Stimulated activated naive CD8-positive, alpha-beta T cell treated with anti-CD3 and anti-CD28 coated beads, Interleukin-15, Interleukin-2, amounts not matched to agents 100 ng/mL and 50 ng/mL, for 24 hours (primary cell): ENCODE measurements at regions not wholly inside any gene's neighbourhood (a gene's known extent, or its start where the extent isn't known, plus 50 kb on each side); places are given as distances from the start of the nearest gene placed in this dataset.

ENCODE experiments used
- H3K27ac Mint-ChIP-seq: one replicate; pipeline ENCODE4 v1.8.0; 2021; ENCODE audit warnings: mild to moderate bottlenecking, mixed read lengths
- H3K27me3 Mint-ChIP-seq: one replicate; pipeline ENCODE4 v1.8.0; 2021; ENCODE audit warnings: mixed read lengths
- H3K36me3 Mint-ChIP-seq: one replicate; pipeline ENCODE4 v1.8.0; 2021; ENCODE audit warnings: low read depth, mixed read lengths
- H3K4me1 Mint-ChIP-seq: one replicate; pipeline ENCODE4 v1.8.0; 2021; ENCODE audit warnings: low read depth, mixed read lengths
- H3K4me3 Mint-ChIP-seq: one replicate; pipeline ENCODE4 v1.8.0; 2021; ENCODE audit warnings: mild to moderate bottlenecking, mixed read lengths
- H3K9me3 Mint-ChIP-seq: one replicate; pipeline ENCODE4 v1.8.0; 2021; ENCODE audit warnings: mixed read lengths

DNA sequence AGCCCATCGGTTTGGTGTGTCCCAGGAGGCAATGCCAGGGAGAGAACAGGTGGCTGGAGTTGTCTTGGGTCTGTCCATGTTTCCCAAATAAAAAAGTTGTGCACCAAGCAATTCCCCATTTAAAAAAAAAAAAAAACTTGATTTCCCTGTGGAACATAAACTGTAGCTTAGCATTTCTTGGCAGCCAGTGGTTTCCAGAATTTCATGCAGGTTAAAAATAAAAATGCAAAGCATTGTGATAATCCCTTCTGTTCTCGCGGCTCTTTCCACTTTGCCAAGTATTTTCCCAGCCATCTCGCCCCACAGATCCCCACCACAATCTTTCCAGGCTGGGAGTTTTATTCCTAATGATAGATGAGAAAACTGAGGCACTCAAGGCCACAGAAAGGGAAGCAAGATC, 51.4 kb upstream of the MSX1 start:
- Mint-ChIP-seq H3K36me3 (no peaks in the 10 kb centered on the region), H3K9me3 (peaks cover 10% of the 10 kb centered on the region), H3K27me3 (peaks cover 12% of the 10 kb centered on the region), H3K27ac (no peak overlapping the region), H3K4me3 (no peak overlapping the region), H3K4me1 (no peaks in the 10 kb centered on the region)

DNA sequence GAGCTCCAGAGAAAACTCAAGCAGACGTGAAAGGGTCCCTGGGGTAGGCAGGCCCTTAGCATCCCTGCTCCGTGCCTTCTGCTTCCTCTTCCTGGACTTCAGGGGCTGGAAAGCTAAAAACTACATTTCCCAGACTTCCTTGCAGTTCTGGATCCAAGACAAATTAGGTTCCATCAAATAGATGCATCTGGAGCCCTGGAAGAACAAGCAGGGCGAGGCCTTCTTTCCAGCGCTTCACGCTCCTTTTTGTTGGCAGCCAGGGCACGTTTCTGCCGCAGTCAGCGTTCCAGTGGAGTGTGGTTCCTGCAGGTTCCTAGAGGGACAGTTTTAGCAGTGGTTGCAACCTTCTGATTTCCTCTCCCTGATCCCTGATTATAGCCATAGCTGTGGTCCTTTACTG, 53.6 kb upstream of the MSX1 start:
- H3K36me3 Mint-ChIP-seq: no peaks in the 10 kb centered on the region
- H3K9me3 Mint-ChIP-seq: peaks cover 9% of the 10 kb centered on the region
- no peak overlapping the region for H3K27ac Mint-ChIP-seq
- H3K4me3 Mint-ChIP-seq: no peak overlapping the region
- H3K4me1 Mint-ChIP-seq: no peaks in the 10 kb centered on the region
- no peaks in the 10 kb centered on the region for H3K27me3 Mint-ChIP-seq

DNA sequence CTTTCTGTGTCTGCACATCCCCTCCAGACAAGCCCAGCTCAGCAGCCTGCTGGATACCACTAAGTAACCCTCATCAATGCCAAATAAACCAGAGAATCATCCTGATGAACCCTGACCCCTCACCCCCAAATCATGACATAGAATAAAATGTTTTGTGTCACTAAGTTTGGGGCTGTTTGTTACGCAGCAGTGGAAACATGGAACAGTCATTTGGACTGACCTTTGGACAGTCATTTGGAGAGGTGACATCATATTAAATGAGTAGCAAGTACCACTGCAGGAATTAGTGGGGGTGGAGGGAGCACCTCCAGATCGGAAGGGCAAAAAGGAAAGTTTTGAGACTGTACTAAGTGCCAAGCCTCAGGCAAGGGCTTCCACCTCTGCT, 55.6 kb upstream of the MSX1 start:
- Mint-ChIP-seq H3K27me3 (no peaks in the 10 kb centered on the region), H3K36me3 (no peaks in the 10 kb centered on the region), H3K4me1 (no peaks in the 10 kb centered on the region), H3K27ac (no peak overlapping the region), H3K9me3 (peaks cover 9% of the 10 kb centered on the region), H3K4me3 (no peak overlapping the region)

DNA sequence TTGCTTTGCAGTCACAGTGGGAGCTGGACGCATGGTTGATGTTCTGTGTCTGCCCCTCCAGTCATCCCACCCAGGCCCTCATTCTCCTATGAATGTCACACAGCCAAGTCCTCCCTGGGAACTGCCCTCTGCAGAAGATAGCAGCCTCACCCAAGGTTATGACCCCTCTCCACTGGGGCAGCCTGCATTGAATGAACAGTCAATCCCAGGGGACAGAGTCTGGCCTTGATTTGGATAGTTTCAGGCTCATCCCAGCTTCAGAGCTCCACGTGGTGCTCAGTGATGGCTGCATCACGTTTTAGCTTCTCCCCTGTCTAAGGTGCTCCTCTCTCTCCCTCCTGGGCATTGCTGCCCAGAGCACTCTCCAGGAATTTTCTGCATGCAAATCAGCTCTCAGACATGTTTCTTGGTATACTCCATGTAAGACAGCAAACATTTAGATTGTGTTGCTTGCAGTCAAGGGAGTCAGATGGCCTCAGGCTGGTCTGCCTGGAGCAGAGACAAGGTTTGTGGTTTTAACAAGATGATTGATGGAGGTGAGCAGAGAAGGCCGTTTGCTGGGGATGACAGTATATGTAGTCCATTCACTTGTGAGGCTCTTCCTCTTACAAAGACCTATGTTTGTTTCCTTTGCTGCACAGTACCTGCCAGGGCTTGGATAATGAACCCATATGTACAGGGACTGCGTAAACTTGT, 56.1 kb upstream of the MSX1 start:
- no peaks in the 10 kb centered on the region for H3K27me3 Mint-ChIP-seq
- H3K36me3 Mint-ChIP-seq: no peaks in the 10 kb centered on the region
- no peaks in the 10 kb centered on the region for H3K4me1 Mint-ChIP-seq
- H3K27ac Mint-ChIP-seq: no peak overlapping the region
- H3K9me3 Mint-ChIP-seq: peaks cover 8% of the 10 kb centered on the region
- no peak overlapping the region for H3K4me3 Mint-ChIP-seq

DNA sequence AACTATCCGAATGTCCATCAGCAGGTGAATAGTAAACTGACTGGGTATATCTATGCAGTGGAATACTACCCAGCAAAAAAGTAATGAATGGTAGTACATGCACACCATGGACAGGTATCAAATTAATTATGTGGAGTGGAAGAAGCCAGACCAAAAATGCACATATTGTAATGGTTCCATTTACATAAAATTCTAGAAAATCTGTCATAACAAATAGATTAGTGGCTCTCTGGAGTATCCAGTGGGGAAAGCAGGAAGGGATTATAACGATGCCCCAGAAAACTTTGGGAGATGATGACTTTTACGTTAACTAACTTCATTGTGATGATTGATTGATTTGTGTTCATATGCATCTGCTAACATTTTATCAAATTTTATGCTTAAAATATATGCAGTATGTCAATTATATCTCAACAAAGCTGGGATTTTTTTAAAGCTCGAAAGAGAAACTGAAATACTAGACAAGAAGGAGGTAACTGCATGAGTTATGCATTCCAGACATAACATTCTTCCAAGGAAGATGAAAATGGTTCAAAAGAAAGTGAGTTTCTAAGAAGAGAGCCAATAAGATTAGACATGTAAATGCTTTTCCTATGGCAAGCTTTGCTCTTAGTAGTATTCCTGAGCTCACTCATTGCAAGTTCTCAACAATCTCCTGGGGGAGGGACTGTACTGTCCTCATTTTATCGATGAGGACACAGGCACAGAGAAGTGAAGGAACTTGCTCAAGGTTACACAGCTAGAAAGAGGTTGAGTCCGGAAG, 58.6 kb upstream of the MSX1 start:
- H3K36me3 Mint-ChIP-seq: no peaks in the 10 kb centered on the region
- H3K4me3 Mint-ChIP-seq: no peak overlapping the region
- no peak overlapping the region for H3K27ac Mint-ChIP-seq
- H3K9me3 Mint-ChIP-seq: peaks cover 9% of the 10 kb centered on the region
- no peaks in the 10 kb centered on the region for H3K4me1 Mint-ChIP-seq
- H3K27me3 Mint-ChIP-seq: peaks cover 12% of the 10 kb centered on the region

DNA sequence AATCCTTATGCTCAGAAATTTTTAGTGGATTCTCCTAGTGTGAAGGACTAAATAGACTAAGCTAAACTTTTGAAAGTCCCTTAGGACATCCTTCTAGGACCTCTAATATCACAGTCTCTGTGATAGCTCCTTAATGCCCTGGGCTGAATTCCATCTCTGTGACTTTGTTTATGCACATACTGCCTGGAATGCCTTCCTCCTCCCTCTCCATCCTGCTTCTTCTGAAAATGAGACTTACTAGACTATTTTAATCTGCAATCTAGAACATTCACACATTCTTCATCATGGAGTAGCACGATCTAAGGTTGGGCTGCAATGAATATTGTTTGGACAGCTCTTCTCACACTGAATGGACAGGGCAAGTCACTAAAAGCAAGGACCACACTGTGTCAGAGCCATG, 65.0 kb upstream of the MSX1 start:
- peaks cover 19% of the 10 kb centered on the region for H3K27me3 Mint-ChIP-seq
- H3K27ac Mint-ChIP-seq: no peak overlapping the region
- H3K4me3 Mint-ChIP-seq: no peak overlapping the region
- H3K9me3 Mint-ChIP-seq: peaks cover 19% of the 10 kb centered on the region
- H3K36me3 Mint-ChIP-seq: peaks cover 6% of the 10 kb centered on the region
- no peaks in the 10 kb centered on the region for H3K4me1 Mint-ChIP-seq

DNA sequence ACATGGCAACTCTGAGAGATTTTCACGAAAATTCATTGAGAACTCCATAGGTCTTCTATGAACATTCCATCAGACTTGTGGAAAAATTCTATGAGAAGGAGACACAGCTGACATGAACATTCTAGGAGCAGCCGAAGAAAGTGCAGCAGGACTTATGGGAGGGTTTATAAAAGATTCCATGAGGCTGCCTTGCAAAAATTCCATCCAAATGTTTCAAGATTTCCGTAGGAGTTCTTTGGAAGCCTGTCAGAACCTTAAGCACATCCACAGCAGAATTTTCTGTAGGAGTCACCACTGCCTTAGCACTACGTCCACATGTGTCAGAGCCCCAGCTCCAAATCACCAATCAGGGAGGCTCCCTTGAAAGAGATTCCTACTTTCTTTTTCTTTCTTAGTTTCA, 67.0 kb upstream of the MSX1 start:
- H3K9me3 Mint-ChIP-seq: peaks cover 33% of the 10 kb centered on the region
- peaks cover 19% of the 10 kb centered on the region for H3K27me3 Mint-ChIP-seq
- no peak overlapping the region for H3K27ac Mint-ChIP-seq
- H3K36me3 Mint-ChIP-seq: peaks cover 19% of the 10 kb centered on the region
- peaks cover 4% of the 10 kb centered on the region for H3K4me1 Mint-ChIP-seq
- H3K4me3 Mint-ChIP-seq: no peak overlapping the region

DNA sequence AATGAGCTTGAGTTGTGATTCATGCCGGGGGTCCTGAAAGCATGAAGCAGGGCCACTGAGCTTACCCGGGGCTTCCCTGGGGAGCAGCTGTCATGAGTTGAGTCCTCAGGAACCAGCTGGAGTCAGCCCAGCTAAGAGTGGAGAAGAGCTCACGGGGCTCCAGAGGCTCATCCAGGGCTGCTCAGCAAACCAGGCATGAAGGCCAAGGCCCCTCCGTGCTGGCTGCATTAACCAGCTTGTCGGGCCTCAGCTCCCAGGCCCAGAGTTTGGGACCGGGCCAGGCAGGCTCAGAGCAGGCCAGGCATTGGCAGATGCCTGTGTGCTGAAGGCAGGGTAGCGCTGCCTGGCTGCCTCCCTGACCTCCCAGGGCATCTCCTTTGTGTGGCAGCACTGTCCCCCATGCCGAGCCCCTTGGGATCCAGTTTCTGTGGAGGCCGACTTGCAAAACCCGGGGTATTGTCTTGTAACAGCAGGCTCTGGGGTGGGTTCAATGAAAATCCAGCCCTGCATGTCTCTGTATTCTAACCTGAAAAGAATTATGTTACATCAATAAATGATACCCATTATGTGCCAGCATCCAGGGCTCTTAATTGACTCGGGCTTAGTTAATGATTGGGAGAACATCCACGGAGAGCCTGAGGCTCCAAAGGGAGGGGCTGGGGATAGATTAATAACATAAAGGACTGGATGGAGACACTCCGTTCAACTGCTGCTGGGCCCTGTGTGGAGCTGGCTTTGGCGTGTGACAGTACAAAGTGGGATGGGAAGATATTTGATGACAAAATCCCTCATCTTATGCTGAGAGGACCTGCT, 68.0 kb upstream of the MSX1 start:
- Mint-ChIP-seq H3K27ac (no peak overlapping the region), H3K4me1 (peaks cover 5% of the 10 kb centered on the region), H3K9me3 (peaks cover 31% of the 10 kb centered on the region), H3K4me3 (no peak overlapping the region), H3K27me3 (peaks cover 12% of the 10 kb centered on the region), H3K36me3 (peaks cover 19% of the 10 kb centered on the region)

DNA sequence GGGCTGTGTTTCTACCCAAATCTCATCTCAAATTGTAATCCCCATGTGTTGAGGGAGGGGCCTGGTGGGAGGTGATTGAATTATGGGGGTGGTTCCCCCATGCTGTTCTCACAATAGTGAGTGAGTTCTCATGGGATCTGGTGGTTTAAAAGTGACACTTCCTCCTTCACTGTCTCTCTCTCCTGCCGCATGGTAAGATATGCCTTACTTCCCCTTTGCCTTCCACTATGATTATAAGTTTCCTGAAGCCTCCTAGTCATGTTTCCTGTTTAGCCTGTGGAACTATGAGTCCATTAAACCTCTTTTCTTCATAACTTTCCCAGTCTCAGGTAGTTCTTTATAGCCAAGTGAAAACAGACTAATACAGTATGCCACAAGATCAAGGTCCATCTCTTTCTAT, 70.0 kb upstream of the MSX1 start:
- H3K36me3 Mint-ChIP-seq: peaks cover 19% of the 10 kb centered on the region
- H3K27ac Mint-ChIP-seq: no peak overlapping the region
- peaks cover 5% of the 10 kb centered on the region for H3K4me1 Mint-ChIP-seq
- peaks cover 4% of the 10 kb centered on the region for H3K27me3 Mint-ChIP-seq
- peaks cover 30% of the 10 kb centered on the region for H3K9me3 Mint-ChIP-seq
- H3K4me3 Mint-ChIP-seq: no peak overlapping the region

DNA sequence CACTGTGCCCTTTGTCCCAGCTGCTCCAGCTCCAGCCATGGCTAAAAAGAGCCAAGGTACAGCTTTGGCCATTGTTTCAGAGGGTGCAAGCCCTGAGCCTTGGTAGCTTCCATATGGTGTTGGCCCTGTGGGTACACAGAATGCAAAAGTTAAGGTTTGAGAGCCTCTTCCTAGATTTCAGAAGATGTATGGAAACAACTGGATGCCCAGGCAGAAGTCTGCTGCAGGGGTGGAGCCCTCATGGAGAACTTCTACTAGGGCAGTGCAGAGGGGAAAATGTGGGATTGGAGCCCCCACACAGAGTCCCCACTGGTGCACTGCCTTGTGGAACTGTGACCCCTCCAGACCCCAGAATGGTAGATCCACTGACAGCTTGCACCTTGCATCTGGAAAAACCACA, 70.9 kb upstream of the MSX1 start:
- H3K27me3 Mint-ChIP-seq: no peaks in the 10 kb centered on the region
- H3K36me3 Mint-ChIP-seq: peaks cover 19% of the 10 kb centered on the region
- H3K9me3 Mint-ChIP-seq: peaks cover 30% of the 10 kb centered on the region

DNA sequence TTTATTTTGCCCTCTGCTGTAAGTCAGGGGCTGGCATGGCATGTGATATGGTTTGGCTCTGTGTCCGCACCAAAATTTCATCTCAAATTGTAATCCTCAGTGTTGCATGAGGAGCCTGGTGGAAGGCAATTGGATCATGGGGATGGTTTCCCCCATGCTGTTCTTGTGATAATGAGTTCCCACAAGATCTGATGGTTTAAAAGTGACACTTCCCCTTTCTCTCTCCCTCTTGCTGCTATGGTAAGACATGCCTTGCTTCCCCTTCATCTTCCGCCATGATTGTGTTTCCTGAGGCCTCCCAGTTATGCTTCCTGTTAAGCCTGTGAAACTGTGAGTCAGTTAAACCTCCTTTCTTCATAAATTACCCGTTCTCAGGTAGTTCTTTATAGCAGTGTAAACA, 72.0 kb upstream of the MSX1 start:
- Mint-ChIP-seq H3K36me3 (peaks cover 19% of the 10 kb centered on the region), H3K9me3 (peaks cover 24% of the 10 kb centered on the region), H3K27ac (no peak overlapping the region), H3K4me1 (peaks cover 5% of the 10 kb centered on the region), H3K4me3 (no peak overlapping the region), H3K27me3 (no peaks in the 10 kb centered on the region)

More for the DNA sequence above, 70.9 kb upstream of the MSX1 start:
- H3K4me1 Mint-ChIP-seq: peaks cover 5% of the 10 kb centered on the region
- no peak overlapping the region for H3K4me3 Mint-ChIP-seq
- no peak overlapping the region for H3K27ac Mint-ChIP-seq

DNA sequence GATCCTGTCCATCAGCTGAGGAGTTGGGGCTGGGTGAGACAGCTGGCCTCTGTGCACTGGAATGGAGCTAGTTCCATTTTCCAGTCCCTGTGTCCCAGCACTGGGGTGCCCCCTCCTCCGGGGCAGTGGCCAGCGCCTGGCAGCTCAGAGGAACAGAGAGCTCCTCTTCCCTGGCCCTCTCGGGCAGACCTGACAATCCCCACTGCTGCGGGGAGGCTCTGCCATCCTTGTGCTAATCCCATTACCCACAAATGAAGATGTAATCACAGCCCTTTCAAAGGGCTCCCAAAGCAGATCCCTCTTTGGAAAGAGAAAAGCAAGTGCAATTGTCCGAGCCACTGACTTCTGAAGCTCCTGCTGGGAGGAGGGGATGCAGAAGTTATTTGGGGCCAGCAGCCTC, 75.1 kb upstream of the MSX1 start:
- H3K27ac Mint-ChIP-seq: no peak overlapping the region
- peaks cover 12% of the 10 kb centered on the region for H3K36me3 Mint-ChIP-seq
- H3K4me1 Mint-ChIP-seq: peaks cover 5% of the 10 kb centered on the region
- peaks cover 15% of the 10 kb centered on the region for H3K9me3 Mint-ChIP-seq
- peaks cover 6% of the 10 kb centered on the region for H3K27me3 Mint-ChIP-seq
- no peak overlapping the region for H3K4me3 Mint-ChIP-seq

DNA sequence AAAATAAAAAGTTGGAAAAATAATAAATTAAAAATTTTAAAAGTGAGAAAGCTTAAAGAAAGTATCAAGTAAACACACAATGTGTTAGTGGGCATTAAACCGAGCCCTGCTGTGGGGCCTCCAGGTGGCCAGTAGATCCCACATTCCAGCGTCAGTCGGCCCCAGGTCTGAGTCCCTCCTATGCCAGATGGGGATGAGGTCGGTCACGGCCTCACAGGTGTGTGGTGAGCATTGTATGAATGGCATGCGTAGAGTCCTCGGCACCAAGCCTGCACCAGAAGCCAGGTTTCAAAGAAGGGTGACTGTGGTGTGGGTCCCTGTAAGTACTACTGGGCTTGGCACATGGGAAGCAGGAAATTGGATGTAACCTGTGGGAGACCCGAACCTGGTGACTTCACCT, 75.6 kb upstream of the MSX1 start:
- peaks cover 5% of the 10 kb centered on the region for H3K4me1 Mint-ChIP-seq
- H3K9me3 Mint-ChIP-seq: peaks cover 10% of the 10 kb centered on the region
- H3K27me3 Mint-ChIP-seq: peaks cover 6% of the 10 kb centered on the region
- peaks cover 8% of the 10 kb centered on the region for H3K36me3 Mint-ChIP-seq
- no peak overlapping the region for H3K27ac Mint-ChIP-seq
- no peak overlapping the region for H3K4me3 Mint-ChIP-seq

DNA sequence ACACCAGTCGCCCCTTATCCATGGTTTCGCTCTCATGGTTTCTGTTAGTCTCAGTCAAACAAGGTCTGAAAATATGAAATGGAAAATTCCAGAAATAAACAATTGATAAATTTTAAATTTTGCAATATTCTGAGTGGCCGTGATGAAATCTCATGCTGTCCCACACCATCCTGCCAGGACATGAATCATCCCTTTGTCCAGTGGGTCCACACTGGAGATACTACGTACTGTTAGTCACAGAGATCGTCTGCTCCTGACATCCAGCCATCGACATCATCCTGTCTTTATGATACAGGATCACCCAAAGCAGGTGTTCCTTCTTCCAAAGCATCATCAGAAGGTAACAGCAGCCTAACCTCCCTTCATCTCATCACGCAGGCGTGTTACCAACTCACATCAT, 76.5 kb upstream of the MSX1 start:
- Mint-ChIP-seq H3K4me3 (no peak overlapping the region), H3K27me3 (peaks cover 6% of the 10 kb centered on the region), H3K36me3 (peaks cover 5% of the 10 kb centered on the region)

More for the DNA sequence above, 76.5 kb upstream of the MSX1 start:
- H3K9me3 Mint-ChIP-seq: peaks cover 7% of the 10 kb centered on the region
- H3K4me1 Mint-ChIP-seq: peaks cover 5% of the 10 kb centered on the region
- H3K27ac Mint-ChIP-seq: no peak overlapping the region
